NCI-H2107 (cell line): ENCODE measurements at regions not wholly inside any gene's neighbourhood (a gene's known extent, or its start where the extent isn't known, plus 50 kb on each side); places are given as distances from the start of the nearest gene placed in this dataset.

Experiments used
- DNase-seq: peaks from one replicate; lab custom pipeline; 2025; lab: John Stamatoyannopoulos, UW

GRCh38 chrX:3771766-3772165 is 58.3 kb upstream of the PRKX start:
- no peak for DNase-seq

- DNase-seq: no peak
Measured at GRCh38 chrX:3768881-3769280, 55.4 kb upstream of the PRKX start.
